Amniotic stem cell (primary cell): ENCODE measurements at regions not wholly inside any gene's neighbourhood (a gene's known extent, or its start where the extent isn't known, plus 50 kb on each side); places are given as distances from the start of the nearest gene placed in this dataset.

Source experiments
- DNase-seq: peaks from one replicate; lab custom pipeline; 2025; lab: John Stamatoyannopoulos, UW

- DNase-seq, result no peak
These were observed 447.4 kb downstream of the CMPK2 start for GRCh38 chr2:6418291-6418690.

DNA sequence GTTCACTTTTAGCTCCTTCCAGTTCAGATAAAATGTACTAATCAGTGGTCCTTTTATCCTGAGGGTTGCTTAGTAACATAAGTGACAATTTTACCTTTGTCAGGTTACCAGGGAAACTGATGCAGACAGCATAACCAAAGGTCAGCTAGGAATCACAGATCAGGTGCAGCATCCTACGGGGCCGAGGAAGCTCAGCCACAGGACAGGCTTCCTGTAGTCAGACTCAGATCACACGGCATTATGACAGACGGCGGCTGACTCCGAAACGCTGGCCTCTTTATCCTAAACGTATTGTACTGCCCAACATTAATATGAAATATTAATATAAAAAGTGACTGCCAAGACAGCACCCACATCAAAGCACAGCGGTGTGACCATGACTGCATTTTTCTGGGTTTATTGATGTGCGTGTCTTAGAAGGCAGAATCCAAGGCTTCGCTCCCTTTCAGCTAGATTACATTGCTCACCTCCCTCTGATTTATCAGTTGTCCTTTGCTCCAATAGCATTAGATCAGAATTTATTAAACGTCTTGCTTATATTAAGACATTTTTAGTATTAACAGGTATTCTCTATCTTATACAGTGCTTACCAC, 444.5 kb downstream of the CMPK2 start:
- DNase-seq, result no peak

DNA sequence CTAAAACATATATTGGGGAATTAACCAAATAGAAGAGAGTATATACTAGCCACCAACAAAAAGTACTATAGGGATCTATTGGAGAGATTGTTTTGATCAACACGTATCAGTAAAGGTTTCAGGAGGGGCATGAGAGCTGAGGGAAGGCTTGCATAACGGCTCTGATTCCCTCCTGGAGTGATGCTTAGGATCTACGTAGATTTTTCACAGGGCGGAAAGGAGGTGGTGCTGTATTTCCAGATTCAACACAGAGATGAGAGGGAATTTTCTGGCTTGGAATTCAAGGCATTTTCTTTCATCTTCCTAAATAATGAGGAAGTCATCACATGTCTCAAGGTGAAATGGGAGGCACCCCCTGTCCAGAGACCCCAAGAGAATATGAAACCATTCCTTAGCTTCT, 443.8 kb downstream of the CMPK2 start:
- DNase-seq, result no peak

DNA sequence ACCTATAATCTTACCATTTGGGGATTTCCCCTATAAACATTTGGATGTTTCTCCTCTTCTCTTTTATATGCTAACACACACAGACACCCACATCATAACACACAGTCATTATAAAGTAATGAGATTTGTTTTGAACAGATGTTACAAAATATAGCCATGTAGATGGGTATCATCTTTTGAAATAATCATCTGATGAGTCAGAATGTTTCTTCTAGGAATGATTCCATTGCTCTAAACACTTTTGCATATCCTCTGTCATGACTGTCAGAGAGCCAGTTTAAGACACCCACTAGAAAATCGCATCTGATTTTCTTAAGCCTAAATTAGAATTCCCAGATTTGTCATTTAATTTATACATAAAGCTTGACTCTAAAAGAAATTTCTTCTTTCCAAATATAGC, 442.6 kb downstream of the CMPK2 start:
- DNase-seq, result no peak

GRCh38 chr2:6423944-6424343, 441.8 kb downstream of the CMPK2 start:
- DNase-seq, result no peak

GRCh38 chr2:6425032-6425431, 440.7 kb downstream of the CMPK2 start:
- DNase-seq, result no peak

GRCh38 chr2:6429210-6429986, 436.3 kb downstream of the CMPK2 start:
- DNase-seq, result no peak

DNA sequence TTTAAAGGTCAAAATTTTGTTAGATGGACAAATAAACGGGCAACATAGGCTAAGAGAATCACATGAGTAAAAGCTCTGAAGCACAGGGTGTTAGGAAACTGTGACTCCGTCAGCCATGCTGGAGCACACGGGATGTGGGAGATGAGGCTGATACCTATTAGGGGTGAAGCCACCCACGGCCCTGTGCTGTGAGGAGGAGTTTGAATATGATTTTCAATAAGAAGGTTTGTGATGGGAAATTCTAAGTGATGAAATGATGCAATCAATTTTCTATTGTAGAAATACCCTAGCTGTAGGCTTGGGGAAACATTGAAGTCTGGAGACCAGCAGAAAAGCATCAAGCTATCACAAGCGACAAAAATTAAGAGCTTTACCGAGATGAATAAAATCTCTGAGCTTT, 431.3 kb downstream of the CMPK2 start:
- no peak for DNase-seq

DNA sequence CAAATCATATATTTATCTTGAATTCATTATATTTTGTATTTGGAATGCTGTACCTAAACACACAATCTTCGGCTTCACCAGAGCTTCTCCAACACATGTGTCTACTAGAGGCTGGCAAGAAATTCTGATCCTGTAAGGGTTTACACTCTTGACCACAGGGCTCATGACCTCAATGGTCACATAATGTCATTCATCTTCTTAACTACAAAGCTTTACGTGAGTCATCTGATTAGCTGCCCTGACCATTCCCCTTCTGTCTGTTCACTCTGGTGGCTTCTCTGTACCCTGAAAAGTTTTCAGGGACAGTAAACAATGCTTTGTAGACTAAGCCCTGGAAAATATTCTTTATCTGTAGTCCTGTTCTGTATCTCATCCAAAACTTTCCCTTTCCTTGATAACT, 423.9 kb downstream of the CMPK2 start:
- DNase-seq, result no peak

- no peak for DNase-seq
These were observed 423.3 kb downstream of the CMPK2 start for GRCh38 chr2:6442252-6442985.

GRCh38 chr2:6443061-6443823, 422.5 kb downstream of the CMPK2 start:
- DNase-seq, result no peak

DNA sequence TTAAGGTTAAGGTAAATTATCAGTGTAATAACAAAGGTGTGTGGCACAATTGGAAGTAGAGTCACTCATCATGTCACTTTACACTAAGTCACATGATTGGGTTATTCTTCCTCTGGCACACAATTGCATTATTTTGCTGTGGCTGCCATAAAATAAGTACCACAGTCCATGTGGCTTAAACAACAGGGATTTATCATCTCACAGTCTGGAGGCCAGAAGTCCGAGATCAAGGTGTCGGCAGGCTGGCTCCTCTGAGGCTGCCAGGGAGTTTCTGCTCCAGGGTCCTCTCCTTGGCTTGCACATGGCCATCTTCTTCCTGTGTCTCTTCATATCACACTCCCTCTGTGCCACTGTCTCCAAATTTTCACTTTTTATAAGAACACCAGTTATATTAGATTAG, 421.2 kb downstream of the CMPK2 start:
- DNase-seq, result no peak

GRCh38 chr2:6445156-6445555, 420.6 kb downstream of the CMPK2 start:
- no peak for DNase-seq

- no peak for DNase-seq
These were observed 418.6 kb downstream of the CMPK2 start for GRCh38 chr2:6446938-6447608.

GRCh38 chr2:6448893-6449292, 416.8 kb downstream of the CMPK2 start:
- no peak for DNase-seq

DNA sequence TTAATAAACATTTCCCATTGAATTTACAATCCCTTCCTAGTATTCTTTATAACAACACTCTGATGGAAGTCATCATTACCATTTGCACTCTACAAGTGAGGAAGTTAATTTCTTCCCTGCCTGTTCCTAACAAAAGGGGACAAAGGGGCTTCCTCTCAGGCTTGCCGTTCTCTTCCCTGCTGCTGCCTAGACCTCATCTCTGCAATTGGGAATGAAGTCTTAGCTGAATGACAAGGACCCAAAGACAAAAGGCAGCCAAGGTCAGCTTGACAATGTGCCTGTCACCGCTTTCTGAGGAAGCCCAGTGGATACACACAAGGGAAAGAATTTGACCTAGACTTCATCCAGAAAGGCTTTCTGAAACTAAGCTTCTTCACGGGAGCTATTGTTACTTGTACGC, 416.4 kb downstream of the CMPK2 start:
- DNase-seq, result no peak

GRCh38 chr2:6452702-6453481, 412.8 kb downstream of the CMPK2 start:
- no peak for DNase-seq

- DNase-seq, result no peak
These were observed 411.3 kb downstream of the CMPK2 start for GRCh38 chr2:6454286-6454990.

DNA sequence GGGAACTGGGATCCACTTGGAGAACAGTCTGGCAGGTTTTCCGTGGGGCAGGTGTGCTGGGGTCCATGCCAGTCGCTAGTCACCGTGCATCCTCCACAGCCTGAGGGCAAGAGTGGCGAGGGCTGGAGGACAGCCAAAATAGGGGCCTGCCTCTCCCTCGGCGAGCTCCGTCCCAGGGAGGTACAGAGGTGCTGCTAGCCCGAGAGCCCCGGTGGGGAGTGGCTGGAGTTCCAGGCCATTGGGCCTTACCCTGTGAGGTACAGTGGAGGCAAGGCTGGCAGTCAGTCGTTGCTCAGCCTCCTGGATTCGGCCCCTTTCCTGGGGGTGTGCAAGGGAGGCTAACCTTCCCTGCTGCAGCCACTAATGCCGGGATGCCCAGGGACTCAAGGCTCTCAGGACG, 406.6 kb downstream of the CMPK2 start:
- no peak for DNase-seq

DNA sequence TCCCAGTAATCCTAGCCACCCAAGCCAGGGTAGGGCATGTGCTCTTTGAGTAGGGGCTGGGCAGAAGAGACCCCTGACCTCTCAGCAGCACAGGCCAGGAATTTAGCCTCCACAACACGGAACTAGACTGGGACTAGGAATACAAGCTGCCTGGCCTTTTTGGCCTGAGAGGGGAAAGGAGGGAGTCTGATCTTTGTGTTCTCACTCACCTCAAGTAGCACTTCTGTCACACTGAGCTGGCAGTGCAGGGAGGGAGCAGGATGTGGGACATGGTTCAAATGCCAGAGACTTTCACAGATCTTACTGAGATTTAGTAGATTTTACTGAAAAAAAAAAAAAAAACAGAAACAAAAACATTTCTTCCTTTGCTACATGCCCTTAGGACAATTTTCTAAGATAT, 395.2 kb downstream of the CMPK2 start:
- no peak for DNase-seq

DNA sequence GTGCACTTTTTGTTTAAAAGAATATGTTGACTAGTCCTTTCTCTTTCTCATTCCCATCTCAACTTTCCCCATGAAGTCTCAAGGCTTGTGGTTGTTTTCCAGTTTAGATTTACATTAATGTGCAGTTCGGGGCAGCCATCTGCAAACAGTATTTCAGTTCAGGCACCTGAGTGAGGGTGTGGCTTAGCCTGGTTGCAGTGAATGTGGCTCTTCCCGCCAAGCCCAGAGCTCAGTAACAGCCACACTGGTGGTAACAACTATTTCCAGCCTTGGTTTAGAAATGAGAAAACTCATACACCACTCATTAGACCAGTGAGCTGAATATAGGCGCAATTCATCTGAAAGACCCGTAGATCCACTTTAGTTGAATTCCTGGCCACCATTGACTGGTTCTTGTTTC, 394.3 kb downstream of the CMPK2 start:
- no peak for DNase-seq
